Activated naive CD8-positive, alpha-beta T cell treated with anti-CD3 and anti-CD28 coated beads, Interleukin-2, amount 50 U/mL, for 24 hours (primary cell): ENCODE measurements at regions not wholly inside any gene's neighbourhood (a gene's known extent, or its start where the extent isn't known, plus 50 kb on each side); places are given as distances from the start of the nearest gene placed in this dataset.
A peak's percentile ranks its signal among the peaks of the same experiment; 100 is the strongest.

Experiments used
- ATAC-seq: fragments of 150-1000 bp; cut with Tn5 transposase; one replicate; pipeline ENCODE4 v1.10.0; 2021
- DNase-seq: peaks from one replicate; pipeline ENCODE4 v3.0.0; 2021
- H3K27ac Mint-ChIP-seq: one replicate; pipeline ENCODE4 v1.8.0; 2021; ENCODE audit warnings: mild to moderate bottlenecking, mixed read lengths
- H3K27me3 Mint-ChIP-seq: one replicate; pipeline ENCODE4 v1.8.0; 2021; ENCODE audit warnings: mixed read lengths
- H3K36me3 Mint-ChIP-seq: one replicate; pipeline ENCODE4 v1.8.0; 2021; ENCODE audit warnings: low read depth, mixed read lengths
- H3K4me1 Mint-ChIP-seq: one replicate; pipeline ENCODE4 v1.8.0; 2021; ENCODE audit warnings: mixed read lengths
- H3K4me3 Mint-ChIP-seq: one replicate; pipeline ENCODE4 v1.8.0; 2021; ENCODE audit warnings: mild to moderate bottlenecking, moderate library complexity, mixed read lengths
- H3K9me3 Mint-ChIP-seq: one replicate; pipeline ENCODE4 v1.8.0; 2021; ENCODE audit warnings: mixed read lengths

- Mint-ChIP-seq H3K27ac (no peak overlapping the region), H3K4me1 (no peaks in the 10 kb centered on the region), H3K4me3 (no peak overlapping the region), H3K36me3 (no peaks in the 10 kb centered on the region), H3K9me3 (peaks cover 16% of the 10 kb centered on the region), H3K27me3 (peaks cover 15% of the 10 kb centered on the region)
- no peak for DNase-seq
- no peak for ATAC-seq
Observed at GRCh38 chr5:10844016-10844415, 83.0 kb upstream of the DAP start.

GRCh38 chr5:10842823-10843222 lies 81.8 kb upstream of the DAP start:
- Mint-ChIP-seq H3K27me3 (peaks cover 15% of the 10 kb centered on the region), H3K9me3 (peaks cover 8% of the 10 kb centered on the region), H3K4me3 (no peak overlapping the region), H3K4me1 (no peaks in the 10 kb centered on the region), H3K36me3 (no peaks in the 10 kb centered on the region), H3K27ac (no peak overlapping the region)
- DNase-seq (no peak), ATAC-seq (no peak)

- Mint-ChIP-seq H3K4me3 (no peak overlapping the region), H3K36me3 (no peaks in the 10 kb centered on the region), H3K27me3 (peaks cover 7% of the 10 kb centered on the region), H3K27ac (no peak overlapping the region), H3K4me1 (no peaks in the 10 kb centered on the region), H3K9me3 (peaks cover 6% of the 10 kb centered on the region)
- ATAC-seq = no peak
- no peak for DNase-seq
Observed at GRCh38 chr5:10839916-10840599, 79.0 kb upstream of the DAP start.

GRCh38 chr5:10839118-10839517 lies 78.1 kb upstream of the DAP start:
- no peak for ATAC-seq
- Mint-ChIP-seq H3K4me3 (no peak overlapping the region), H3K4me1 (no peaks in the 10 kb centered on the region), H3K9me3 (no peaks in the 10 kb centered on the region), H3K36me3 (no peaks in the 10 kb centered on the region), H3K27ac (no peak overlapping the region), H3K27me3 (peaks cover 8% of the 10 kb centered on the region)
- no peak for DNase-seq

- H3K4me3 Mint-ChIP-seq = no peak overlapping the region
- H3K27ac Mint-ChIP-seq = no peak overlapping the region
- ATAC-seq (peak; percentile 52), DNase-seq (no peak)
- H3K4me1 Mint-ChIP-seq = no peaks in the 10 kb centered on the region
- no peaks in the 10 kb centered on the region for H3K36me3 Mint-ChIP-seq
- peaks cover 8% of the 10 kb centered on the region for H3K27me3 Mint-ChIP-seq
- no peaks in the 10 kb centered on the region for H3K9me3 Mint-ChIP-seq
Observed at GRCh38 chr5:10838038-10838437, 77.0 kb upstream of the DAP start.

- Mint-ChIP-seq H3K4me1 (no peaks in the 10 kb centered on the region), H3K27ac (no peak overlapping the region), H3K9me3 (no peaks in the 10 kb centered on the region), H3K27me3 (peaks cover 9% of the 10 kb centered on the region), H3K36me3 (no peaks in the 10 kb centered on the region), H3K4me3 (no peak overlapping the region)
- no peak for ATAC-seq
- no peak for DNase-seq
Observed at GRCh38 chr5:10836986-10837385, 76.0 kb upstream of the DAP start.

- DNase-seq (no peak), ATAC-seq (no peak)
- H3K27me3 Mint-ChIP-seq = peaks cover 9% of the 10 kb centered on the region
- no peaks in the 10 kb centered on the region for H3K36me3 Mint-ChIP-seq
- no peaks in the 10 kb centered on the region for H3K9me3 Mint-ChIP-seq
- H3K27ac Mint-ChIP-seq = no peak overlapping the region
- no peak overlapping the region for H3K4me3 Mint-ChIP-seq
- H3K4me1 Mint-ChIP-seq = no peaks in the 10 kb centered on the region
Observed at GRCh38 chr5:10834695-10835094, 73.7 kb upstream of the DAP start.

- no peaks in the 10 kb centered on the region for H3K9me3 Mint-ChIP-seq
- no peak overlapping the region for H3K4me3 Mint-ChIP-seq
- H3K36me3 Mint-ChIP-seq = no peaks in the 10 kb centered on the region
- H3K4me1 Mint-ChIP-seq = no peaks in the 10 kb centered on the region
- H3K27me3 Mint-ChIP-seq = peaks cover 7% of the 10 kb centered on the region
- H3K27ac Mint-ChIP-seq = no peak overlapping the region
- ATAC-seq = no peak
- no peak for DNase-seq
Observed at GRCh38 chr5:10832987-10833386, 72.0 kb upstream of the DAP start.

- Mint-ChIP-seq H3K4me1 (no peaks in the 10 kb centered on the region), H3K27me3 (peaks cover 7% of the 10 kb centered on the region), H3K9me3 (no peaks in the 10 kb centered on the region), H3K36me3 (no peaks in the 10 kb centered on the region), H3K27ac (no peak overlapping the region), H3K4me3 (no peak overlapping the region)
- ATAC-seq (no peak), DNase-seq (no peak)
Observed at GRCh38 chr5:10832421-10832820, 71.4 kb upstream of the DAP start.

GRCh38 chr5:10831419-10831818 lies 70.4 kb upstream of the DAP start:
- H3K27me3 Mint-ChIP-seq = peaks cover 7% of the 10 kb centered on the region
- DNase-seq (no peak), ATAC-seq (no peak)
- no peak overlapping the region for H3K4me3 Mint-ChIP-seq
- H3K9me3 Mint-ChIP-seq = no peaks in the 10 kb centered on the region
- H3K4me1 Mint-ChIP-seq = no peaks in the 10 kb centered on the region
- no peaks in the 10 kb centered on the region for H3K36me3 Mint-ChIP-seq
- no peak overlapping the region for H3K27ac Mint-ChIP-seq

- H3K9me3 Mint-ChIP-seq = no peaks in the 10 kb centered on the region
- H3K27me3 Mint-ChIP-seq = peaks cover 7% of the 10 kb centered on the region
- H3K36me3 Mint-ChIP-seq = no peaks in the 10 kb centered on the region
- no peak for ATAC-seq
- no peak overlapping the region for H3K4me3 Mint-ChIP-seq
- H3K27ac Mint-ChIP-seq = no peak overlapping the region
- no peaks in the 10 kb centered on the region for H3K4me1 Mint-ChIP-seq
- DNase-seq = no peak
Observed at GRCh38 chr5:10828241-10828640, 67.2 kb upstream of the DAP start.

- Mint-ChIP-seq H3K9me3 (no peaks in the 10 kb centered on the region), H3K27me3 (peaks cover 11% of the 10 kb centered on the region), H3K36me3 (no peaks in the 10 kb centered on the region), H3K27ac (no peak overlapping the region), H3K4me1 (no peaks in the 10 kb centered on the region), H3K4me3 (no peak overlapping the region)
- ATAC-seq (no peak), DNase-seq (no peak)
Observed at GRCh38 chr5:10827571-10827970, 66.5 kb upstream of the DAP start.

- Mint-ChIP-seq H3K9me3 (no peaks in the 10 kb centered on the region), H3K4me1 (no peaks in the 10 kb centered on the region), H3K27ac (no peak overlapping the region), H3K4me3 (no peak overlapping the region), H3K36me3 (no peaks in the 10 kb centered on the region), H3K27me3 (peaks cover 12% of the 10 kb centered on the region)
- ATAC-seq = no peak
- DNase-seq = no peak
Observed at GRCh38 chr5:10826971-10827370, 65.9 kb upstream of the DAP start.

- no peaks in the 10 kb centered on the region for H3K9me3 Mint-ChIP-seq
- ATAC-seq (no peak), DNase-seq (no peak)
- no peaks in the 10 kb centered on the region for H3K36me3 Mint-ChIP-seq
- H3K27me3 Mint-ChIP-seq = peaks cover 15% of the 10 kb centered on the region
- no peaks in the 10 kb centered on the region for H3K4me1 Mint-ChIP-seq
- no peak overlapping the region for H3K27ac Mint-ChIP-seq
- H3K4me3 Mint-ChIP-seq = no peak overlapping the region
Observed at GRCh38 chr5:10825897-10826644, 65.0 kb upstream of the DAP start.

GRCh38 chr5:10812218-10812617 lies 51.2 kb upstream of the DAP start:
- DNase-seq = no peak

More at GRCh38 chr5:10812218-10812617, 51.2 kb upstream of the DAP start:
- Mint-ChIP-seq H3K4me3 (no peak overlapping the region), H3K27ac (no peak overlapping the region), H3K9me3 (peaks cover 15% of the 10 kb centered on the region), H3K27me3 (peaks cover 31% of the 10 kb centered on the region), H3K4me1 (no peaks in the 10 kb centered on the region), H3K36me3 (no peaks in the 10 kb centered on the region)
- ATAC-seq = no peak
